ENCODE measurements at regions not wholly inside any gene's neighbourhood (a gene's known extent, or its start where the extent isn't known, plus 50 kb on each side); places are given as distances from the start of the nearest gene placed in this dataset.
"Not testable (repeated sequence)": the region's sequence is repeated elsewhere in the genome, so short reads cannot be mapped to it uniquely, and the experiment has no call there.

DNA sequence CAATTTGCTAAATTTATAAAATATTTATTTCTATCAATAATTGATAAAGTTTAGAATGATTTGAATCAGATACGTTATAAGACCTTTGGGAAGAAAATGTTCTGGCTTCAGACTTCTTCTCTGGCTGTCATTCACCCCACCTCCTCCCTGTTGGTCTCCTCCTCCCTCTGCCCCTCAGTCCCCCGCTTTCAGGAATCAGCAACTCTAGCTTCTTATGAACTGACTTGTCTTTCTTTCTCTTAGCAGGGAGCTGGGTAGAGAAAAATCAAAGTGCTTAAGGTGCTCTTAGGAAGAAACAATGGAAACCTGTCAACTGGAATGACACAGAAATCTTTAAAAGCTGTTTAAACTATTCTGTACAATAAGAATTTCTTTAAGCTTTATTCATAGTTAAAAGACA lies 71.3 kb upstream of the ETV3 start:
- no peak overlapping the region for H3K9ac ChIP-seq (ENCODE audit: low read depth, low read length, poor library complexity, severe bottlenecking)
- peaks cover 8% of the 10 kb centered on the region for H3K27me3 ChIP-seq (ENCODE audit: insufficient read depth, low read length, poor library complexity, severe bottlenecking)
- H3K9me2 ChIP-seq (replicated peaks; ENCODE audit: low read depth, low read length) = no peaks in the 10 kb centered on the region
- H3K36me3 ChIP-seq (ENCODE audit: insufficient read depth, low read length) = no peaks in the 10 kb centered on the region
- H2AFZ ChIP-seq (ENCODE audit: low read length) = no peak overlapping the region
- peaks cover 6% of the 10 kb centered on the region; the same call in 1 of the 2 replicates for H3K9me3 ChIP-seq (ENCODE audit: insufficient read depth, low read depth, low read length)
- no peak for TF ChIP-seq EZH2phosphoT487 (IDR thresholded peaks at IDR 0.05; ENCODE audit: borderline replicate concordance)
- TF ChIP-seq, protein P1, sequence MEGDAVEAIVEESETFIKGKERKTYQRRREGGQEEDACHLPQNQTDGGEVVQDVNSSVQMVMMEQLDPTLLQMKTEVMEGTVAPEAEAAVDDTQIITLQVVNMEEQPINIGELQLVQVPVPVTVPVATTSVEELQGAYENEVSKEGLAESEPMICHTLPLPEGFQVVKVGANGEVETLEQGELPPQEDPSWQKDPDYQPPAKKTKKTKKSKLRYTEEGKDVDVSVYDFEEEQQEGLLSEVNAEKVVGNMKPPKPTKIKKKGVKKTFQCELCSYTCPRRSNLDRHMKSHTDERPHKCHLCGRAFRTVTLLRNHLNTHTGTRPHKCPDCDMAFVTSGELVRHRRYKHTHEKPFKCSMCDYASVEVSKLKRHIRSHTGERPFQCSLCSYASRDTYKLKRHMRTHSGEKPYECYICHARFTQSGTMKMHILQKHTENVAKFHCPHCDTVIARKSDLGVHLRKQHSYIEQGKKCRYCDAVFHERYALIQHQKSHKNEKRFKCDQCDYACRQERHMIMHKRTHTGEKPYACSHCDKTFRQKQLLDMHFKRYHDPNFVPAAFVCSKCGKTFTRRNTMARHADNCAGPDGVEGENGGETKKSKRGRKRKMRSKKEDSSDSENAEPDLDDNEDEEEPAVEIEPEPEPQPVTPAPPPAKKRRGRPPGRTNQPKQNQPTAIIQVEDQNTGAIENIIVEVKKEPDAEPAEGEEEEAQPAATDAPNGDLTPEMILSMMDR (conservative IDR thresholded peaks at IDR 0.05; ENCODE audit: low read length) = no peak
- H3K4me3 ChIP-seq (ENCODE audit: low read length, poor library complexity, severe bottlenecking) = no peak overlapping the region
- H3K4me2 ChIP-seq (ENCODE audit: low read depth, low read length, poor library complexity, severe bottlenecking) = no peak overlapping the region
- no peaks in the 10 kb centered on the region for H3F3A ChIP-seq (ENCODE audit: low read depth)
- no peaks in the 10 kb centered on the region for H3K79me2 ChIP-seq (ENCODE audit: insufficient read depth, low read length)
- H3K4me1 ChIP-seq (ENCODE audit: insufficient read depth, low read length, poor library complexity, severe bottlenecking) = no peaks in the 10 kb centered on the region
- no peaks in the 10 kb centered on the region for H4K20me1 ChIP-seq (ENCODE audit: insufficient read depth, low read length, poor library complexity, severe bottlenecking)

DNA sequence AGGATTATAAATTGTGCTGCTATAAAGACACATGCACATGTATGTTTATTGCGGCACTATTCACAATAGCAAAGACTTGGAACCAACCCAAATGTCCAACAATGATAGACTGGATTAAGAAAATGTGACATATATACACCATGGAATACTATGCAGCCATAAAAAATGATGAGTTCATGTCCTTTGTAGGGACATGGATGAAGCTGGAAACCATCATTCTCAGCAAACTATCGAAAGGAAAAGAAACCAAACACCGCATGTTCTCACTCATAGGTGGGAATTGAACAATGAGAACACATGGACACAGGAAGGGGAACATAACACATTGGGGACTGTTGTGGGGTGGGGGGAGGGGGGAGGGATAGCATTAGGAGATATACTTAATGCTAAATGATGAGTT lies 67.8 kb upstream of the ETV3 start:
- not testable (repeated sequence) for H3F3A ChIP-seq (ENCODE audit: low read depth); H3K4me3 ChIP-seq (ENCODE audit: low read length, poor library complexity, severe bottlenecking); H3K36me3 ChIP-seq (ENCODE audit: insufficient read depth, low read length); H3K9me2 ChIP-seq (replicated peaks; ENCODE audit: low read depth, low read length); H3K79me2 ChIP-seq (ENCODE audit: insufficient read depth, low read length); H3K27me3 ChIP-seq (ENCODE audit: insufficient read depth, low read length, poor library complexity, severe bottlenecking); H3K9ac ChIP-seq (ENCODE audit: low read depth, low read length, poor library complexity, severe bottlenecking); H3K9me3 ChIP-seq (ENCODE audit: insufficient read depth, low read depth, low read length); H4K20me1 ChIP-seq (ENCODE audit: insufficient read depth, low read length, poor library complexity, severe bottlenecking); H3K4me1 ChIP-seq (ENCODE audit: insufficient read depth, low read length, poor library complexity, severe bottlenecking); H3K4me2 ChIP-seq (ENCODE audit: low read depth, low read length, poor library complexity, severe bottlenecking); H2AFZ ChIP-seq (ENCODE audit: low read length)

DNA sequence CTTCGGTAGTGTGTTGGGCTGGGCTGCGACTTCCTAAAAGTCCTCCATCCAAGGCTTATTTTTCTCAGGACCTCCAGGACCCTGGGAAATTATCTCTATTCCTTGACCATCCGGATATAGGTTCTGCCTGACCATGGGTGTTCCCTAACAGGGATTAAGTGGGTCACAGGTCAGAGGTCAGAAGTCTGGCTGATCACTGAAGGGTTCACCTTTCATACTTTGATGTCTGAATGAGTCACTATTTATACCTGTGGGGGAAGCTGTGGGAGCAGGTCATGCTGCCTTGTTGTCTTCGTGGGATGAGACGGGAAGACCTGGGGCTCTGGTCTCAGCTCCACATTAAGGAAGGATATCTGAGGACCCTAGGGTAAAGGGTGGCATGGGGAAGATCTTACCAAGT lies 65.0 kb upstream of the ETV3 start:
- Histone ChIP-seq H3K9ac (ENCODE audit: low read depth, low read length, poor library complexity, severe bottlenecking) (no peak overlapping the region), H3K27me3 (ENCODE audit: insufficient read depth, low read length, poor library complexity, severe bottlenecking) (no peaks in the 10 kb centered on the region), H2AFZ (ENCODE audit: low read length) (no peak overlapping the region), H3K9me2 (replicated peaks; ENCODE audit: low read depth, low read length) (no peaks in the 10 kb centered on the region), H3K79me2 (ENCODE audit: insufficient read depth, low read length) (no peaks in the 10 kb centered on the region), H3K9me3 (ENCODE audit: insufficient read depth, low read depth, low read length) (no peaks in the 10 kb centered on the region), H3K4me3 (ENCODE audit: low read length, poor library complexity, severe bottlenecking) (no peak overlapping the region), H3K36me3 (ENCODE audit: insufficient read depth, low read length) (no peaks in the 10 kb centered on the region), H3K4me2 (ENCODE audit: low read depth, low read length, poor library complexity, severe bottlenecking) (no peak overlapping the region), H3K4me1 (ENCODE audit: insufficient read depth, low read length, poor library complexity, severe bottlenecking) (no peaks in the 10 kb centered on the region), H3F3A (ENCODE audit: low read depth) (no peaks in the 10 kb centered on the region), H4K20me1 (ENCODE audit: insufficient read depth, low read length, poor library complexity, severe bottlenecking) (no peaks in the 10 kb centered on the region)
- TF ChIP-seq, protein P1 (conservative IDR thresholded peaks at IDR 0.05; ENCODE audit: low read length) = no peak
- TF ChIP-seq EZH2phosphoT487 (IDR thresholded peaks at IDR 0.05; ENCODE audit: borderline replicate concordance) = no peak

DNA sequence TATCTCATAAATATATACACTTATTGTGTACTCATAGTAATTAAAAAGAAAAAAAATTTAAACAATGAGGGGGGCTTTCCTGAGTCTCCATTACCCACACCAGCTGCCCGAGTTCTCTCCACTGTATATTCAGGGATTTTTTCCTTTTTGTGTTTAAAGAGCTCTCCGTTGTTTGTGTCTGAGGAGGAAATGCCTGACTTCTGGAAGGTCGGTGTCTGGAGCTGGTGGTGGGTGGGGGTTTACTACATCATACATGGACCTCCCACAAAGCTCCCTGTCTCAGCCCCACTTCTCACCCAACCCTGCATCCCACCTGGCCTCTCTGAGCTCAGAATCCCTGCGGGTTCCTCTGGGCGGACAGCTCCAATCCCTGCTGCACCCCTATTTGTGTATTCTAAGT lies 64.1 kb upstream of the ETV3 start:
- H3K27me3 ChIP-seq (ENCODE audit: insufficient read depth, low read length, poor library complexity, severe bottlenecking) = no peaks in the 10 kb centered on the region
- TF ChIP-seq EZH2phosphoT487 (IDR thresholded peaks at IDR 0.05; ENCODE audit: borderline replicate concordance) = no peak
- TF ChIP-seq, protein P1 (conservative IDR thresholded peaks at IDR 0.05; ENCODE audit: low read length) = no peak
- H3K4me1 ChIP-seq (ENCODE audit: insufficient read depth, low read length, poor library complexity, severe bottlenecking) = no peaks in the 10 kb centered on the region

More for the DNA sequence above, 64.1 kb upstream of the ETV3 start:
- Histone ChIP-seq H3F3A (ENCODE audit: low read depth) (no peaks in the 10 kb centered on the region), H3K36me3 (ENCODE audit: insufficient read depth, low read length) (no peaks in the 10 kb centered on the region), H4K20me1 (ENCODE audit: insufficient read depth, low read length, poor library complexity, severe bottlenecking) (no peaks in the 10 kb centered on the region), H3K4me2 (ENCODE audit: low read depth, low read length, poor library complexity, severe bottlenecking) (no peak overlapping the region), H3K79me2 (ENCODE audit: insufficient read depth, low read length) (no peaks in the 10 kb centered on the region), H3K9ac (ENCODE audit: low read depth, low read length, poor library complexity, severe bottlenecking) (no peak overlapping the region), H2AFZ (ENCODE audit: low read length) (no peak overlapping the region), H3K9me2 (replicated peaks; ENCODE audit: low read depth, low read length) (no peaks in the 10 kb centered on the region), H3K9me3 (ENCODE audit: insufficient read depth, low read depth, low read length) (no peaks in the 10 kb centered on the region), H3K4me3 (ENCODE audit: low read length, poor library complexity, severe bottlenecking) (no peak overlapping the region)

Measured in Loucy (cell line).